ENCODE measurements at regions not wholly inside any gene's neighbourhood (a gene's known extent, or its start where the extent isn't known, plus 50 kb on each side); places are given as distances from the start of the nearest gene placed in this dataset.

DNA sequence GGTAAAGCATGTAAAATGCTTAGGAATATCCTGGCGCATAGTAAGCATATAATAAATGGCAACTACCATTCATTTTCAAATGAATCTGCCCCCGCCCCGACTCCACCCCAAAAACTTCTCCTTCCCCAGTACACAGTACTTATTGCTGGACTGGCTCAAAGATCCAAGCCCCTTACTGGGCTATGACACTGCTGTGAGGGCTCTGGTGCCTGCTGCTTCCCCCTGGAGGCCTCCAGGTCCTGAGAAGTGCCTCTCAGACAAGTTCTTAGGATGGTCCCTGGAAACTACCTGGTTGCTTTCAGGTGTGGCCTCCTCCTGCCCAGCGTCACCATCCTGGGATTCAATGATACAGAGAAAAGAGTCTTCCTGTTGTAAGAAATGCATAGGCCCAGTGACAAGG, 190.6 kb upstream of the NTM start:
- DNase-seq, result no peak
- H4K8ac ChIP-seq (replicated peaks; ENCODE audit: insufficient read length, low read depth, low read length), result no peak overlapping the region
- H3K27ac Mint-ChIP-seq, result peak overlapping the region; percentile 56 to 79 (median 58); a peak in 4 of 7 replicates
- H4K20me1 ChIP-seq (ENCODE audit: control insufficient read depth, insufficient read depth, insufficient read length), result no peaks in the 10 kb centered on the region
- WGBS (ENCODE audit: extremely low coverage, insufficient read length, low lambda C conversion rate), result no CpG with 5 or more reads among the region's 4 CpGs
- H3T11ph ChIP-seq (ENCODE audit: low read length), result no peak overlapping the region
- no peaks in the 10 kb centered on the region for H3K9me3 ChIP-seq (ENCODE audit: control insufficient read depth, low read depth, low read length)
- no peak overlapping the region for H3K56ac ChIP-seq (ENCODE audit: insufficient read length, low read depth, low read length)
- H3K4ac ChIP-seq (ENCODE audit: low read depth, low read length), result no peak overlapping the region
- peaks cover 35 to 39% of the 10 kb centered on the region in 2 experiments for H3K4me1 Mint-ChIP-seq
- 0 out of 5 replicates have a peak overlapping the region, but pooled peaks of 1 of the 2 experiments have one; percentile 15 for H3K4me3 Mint-ChIP-seq
- H3K27me3 ChIP-seq (ENCODE audit: insufficient read depth, low read length), result no peaks in the 10 kb centered on the region
- no peak overlapping the region for H2AK5ac ChIP-seq (ENCODE audit: insufficient read length, low read length)
- peaks cover 0 to 1% (median under 1%) of the 10 kb centered on the region in 3 experiments; a peak in 3 of 7 replicates for H3K36me3 Mint-ChIP-seq (ENCODE audit: insufficient read depth in 1 of 3, low read depth in 3 of 3)
- H3K9ac ChIP-seq (ENCODE audit: extremely low read depth, insufficient read length, low read length), result no peak overlapping the region
- no peak overlapping the region for H2BK20ac ChIP-seq (ENCODE audit: low read depth, low read length, poor library complexity, severe bottlenecking)
- H3K23me2 ChIP-seq (ENCODE audit: insufficient read length, low read depth, low read length, poor library complexity, severe bottlenecking), result no peaks in the 10 kb centered on the region
- H2AFZ ChIP-seq (ENCODE audit: low read length), result no peak overlapping the region
- H3K18ac ChIP-seq (ENCODE audit: insufficient read length, low read depth, low read length), result no peak overlapping the region
- H3K27ac ChIP-seq (ENCODE audit: insufficient read length, low read depth, low read length), result no peak overlapping the region
- no peak overlapping the region for H2BK5ac ChIP-seq (ENCODE audit: insufficient read length, low read length)
- TF ChIP-seq, protein P1, sequence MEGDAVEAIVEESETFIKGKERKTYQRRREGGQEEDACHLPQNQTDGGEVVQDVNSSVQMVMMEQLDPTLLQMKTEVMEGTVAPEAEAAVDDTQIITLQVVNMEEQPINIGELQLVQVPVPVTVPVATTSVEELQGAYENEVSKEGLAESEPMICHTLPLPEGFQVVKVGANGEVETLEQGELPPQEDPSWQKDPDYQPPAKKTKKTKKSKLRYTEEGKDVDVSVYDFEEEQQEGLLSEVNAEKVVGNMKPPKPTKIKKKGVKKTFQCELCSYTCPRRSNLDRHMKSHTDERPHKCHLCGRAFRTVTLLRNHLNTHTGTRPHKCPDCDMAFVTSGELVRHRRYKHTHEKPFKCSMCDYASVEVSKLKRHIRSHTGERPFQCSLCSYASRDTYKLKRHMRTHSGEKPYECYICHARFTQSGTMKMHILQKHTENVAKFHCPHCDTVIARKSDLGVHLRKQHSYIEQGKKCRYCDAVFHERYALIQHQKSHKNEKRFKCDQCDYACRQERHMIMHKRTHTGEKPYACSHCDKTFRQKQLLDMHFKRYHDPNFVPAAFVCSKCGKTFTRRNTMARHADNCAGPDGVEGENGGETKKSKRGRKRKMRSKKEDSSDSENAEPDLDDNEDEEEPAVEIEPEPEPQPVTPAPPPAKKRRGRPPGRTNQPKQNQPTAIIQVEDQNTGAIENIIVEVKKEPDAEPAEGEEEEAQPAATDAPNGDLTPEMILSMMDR (conservative IDR thresholded peaks at IDR 0.05), result peak; percentile 26; the same call in 1 of the 3 replicates
- no peak overlapping the region for H2BK15ac ChIP-seq (ENCODE audit: low read depth, low read length)
- no peak overlapping the region for H3K4me2 ChIP-seq (ENCODE audit: insufficient read depth, insufficient read length, low read length)
- no peak overlapping the region for H4K5ac ChIP-seq (ENCODE audit: insufficient read length, low read depth, low read length)
- no peak overlapping the region for H2BK120ac ChIP-seq (ENCODE audit: low read depth, low read length, poor library complexity, severe bottlenecking)
- no peaks in the 10 kb centered on the region; the same call in 1 of the 2 replicates for H3K27me3 Mint-ChIP-seq (ENCODE audit: low read depth)
- no peak overlapping the region for H3K23ac ChIP-seq (ENCODE audit: insufficient read length, low read depth, low read length)
- peaks cover 4% of the 10 kb centered on the region; the same call in 1 of the 2 replicates for H3K4me1 ChIP-seq (ENCODE audit: insufficient read depth, low read length)
- no peak overlapping the region for H3K14ac ChIP-seq (ENCODE audit: insufficient read depth, low read length)
- no peak overlapping the region for H4K91ac ChIP-seq (ENCODE audit: insufficient read length, low read depth, low read length)
- H3K79me2 ChIP-seq (ENCODE audit: insufficient read depth, low read length), result no peaks in the 10 kb centered on the region; the same call in 1 of the 2 replicates
- H3K79me1 ChIP-seq (ENCODE audit: insufficient read depth, low read depth, low read length, poor library complexity, severe bottlenecking), result no peaks in the 10 kb centered on the region
- H2BK12ac ChIP-seq (ENCODE audit: insufficient read length, low read depth, low read length), result no peak overlapping the region
- H3K9me3 Mint-ChIP-seq, result peaks cover under 1% of the 10 kb centered on the region in 2 experiments; a peak in 4 of 5 replicates

All from H9 (cell line).